Memory B cell (primary cell): ENCODE measurements at regions not wholly inside any gene's neighbourhood (a gene's known extent, or its start where the extent isn't known, plus 50 kb on each side); places are given as distances from the start of the nearest gene placed in this dataset.

Experiments used
- ATAC-seq: fragments of 150-1000 bp; cut with Tn5 transposase; 2 replicates; pipeline ENCODE4 v1.10.0; 2021; ENCODE audit warnings: low read depth, mild to moderate bottlenecking, moderate library complexity
- DNase-seq, 2 donors: peaks; one replicate each; pipeline ENCODE4 v3.0.0; 2022; ENCODE audit warnings: low spot score in 2 of 2
- H3K27ac Mint-ChIP-seq: one replicate; pipeline ENCODE4 v1.8.0; 2022; ENCODE audit warnings: mild to moderate bottlenecking, moderate library complexity, mixed read lengths
- H3K27me3 Mint-ChIP-seq: one replicate; pipeline ENCODE4 v1.8.0; 2022; ENCODE audit warnings: mixed read lengths
- H3K36me3 Mint-ChIP-seq: one replicate; pipeline ENCODE4 v1.8.0; 2022; ENCODE audit warnings: mild to moderate bottlenecking, mixed read lengths
- H3K4me1 Mint-ChIP-seq: one replicate; pipeline ENCODE4 v1.8.0; 2022; ENCODE audit warnings: mixed read lengths
- H3K4me3 Mint-ChIP-seq: one replicate; pipeline ENCODE4 v1.8.0; 2022; ENCODE audit warnings: mild to moderate bottlenecking, moderate library complexity, mixed read lengths
- H3K9me3 Mint-ChIP-seq: one replicate; pipeline ENCODE4 v1.8.0; 2022; ENCODE audit warnings: mixed read lengths

DNA sequence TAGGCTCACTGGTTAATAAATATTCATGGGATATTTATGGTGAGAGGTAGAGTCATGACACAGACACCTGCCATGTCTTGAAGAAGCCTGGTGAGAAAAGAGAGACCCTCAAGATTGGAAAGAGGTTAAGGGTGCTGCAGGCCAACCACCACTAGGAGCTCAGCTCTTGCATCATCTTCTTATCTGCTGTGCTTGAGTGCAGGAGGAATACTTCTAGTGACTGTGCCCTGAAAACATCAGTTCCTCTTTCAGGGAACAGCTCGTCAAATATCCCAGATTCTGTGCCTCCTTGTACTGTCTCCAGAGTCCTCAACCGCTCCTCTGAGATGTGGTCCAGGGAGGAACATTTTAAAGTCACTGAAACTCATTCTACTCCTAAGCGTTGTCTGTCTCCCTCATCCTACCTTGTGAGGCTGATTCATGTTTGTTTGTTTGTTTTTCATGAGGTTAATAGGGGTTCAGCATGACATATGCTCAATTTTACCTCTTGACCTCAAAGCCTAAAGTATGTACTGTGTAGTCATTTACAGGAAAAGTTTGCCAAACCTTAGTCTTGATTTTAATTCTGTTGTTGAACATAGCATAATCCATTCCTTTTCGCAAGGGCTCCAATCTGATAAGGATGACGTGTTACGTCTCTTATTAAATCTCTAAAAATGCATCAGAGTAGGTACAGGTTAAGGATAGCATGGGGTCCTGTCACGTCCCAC, 293.1 kb downstream of the C7orf25 start:
- H3K4me3 Mint-ChIP-seq, result no peak overlapping the region
- DNase-seq, result no peak
- H3K27me3 Mint-ChIP-seq, result peaks cover 3% of the 10 kb centered on the region
- H3K9me3 Mint-ChIP-seq, result peaks cover 1% of the 10 kb centered on the region
- ATAC-seq, result no peak
- no peak overlapping the region for H3K27ac Mint-ChIP-seq
- H3K36me3 Mint-ChIP-seq, result no peaks in the 10 kb centered on the region
- H3K4me1 Mint-ChIP-seq, result no peaks in the 10 kb centered on the region

- no peaks in the 10 kb centered on the region for H3K9me3 Mint-ChIP-seq
- ATAC-seq, result no peak
These were observed 293.9 kb downstream of the C7orf25 start for GRCh38 chr7:42617806-42618457.

DNA sequence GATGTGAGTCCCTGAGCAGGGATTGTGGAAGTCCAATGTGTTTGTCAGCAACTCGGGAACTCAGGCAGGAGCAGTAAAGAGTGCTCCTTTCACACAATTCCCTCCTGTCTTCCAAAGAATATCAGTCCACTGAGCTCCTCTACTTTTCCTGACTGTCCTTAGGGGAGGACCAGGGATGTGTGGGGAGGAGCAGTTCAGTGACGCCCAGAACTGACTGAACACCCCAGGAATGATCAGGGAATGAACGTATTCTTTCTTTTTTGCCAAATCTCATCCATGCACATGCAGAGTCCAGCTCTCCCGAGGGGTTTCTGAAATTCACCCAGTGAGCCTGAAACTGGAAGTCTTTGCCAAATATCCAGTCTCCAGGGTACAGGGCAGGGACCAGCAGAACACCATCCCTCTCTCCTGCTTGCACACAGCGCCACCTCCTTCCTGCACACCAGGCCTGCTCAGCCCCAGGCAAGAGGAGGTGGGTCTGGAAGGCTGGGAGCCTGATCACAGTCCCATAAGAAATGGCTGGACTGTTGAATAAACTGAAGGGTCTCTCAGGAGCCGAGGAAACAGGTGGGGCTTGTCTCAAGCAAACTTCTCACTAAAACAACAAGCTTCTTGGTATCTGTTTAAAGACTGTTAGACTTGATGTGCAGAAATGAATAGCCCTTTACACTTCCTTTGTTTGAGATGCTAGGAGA, 294.7 kb downstream of the C7orf25 start:
- H3K9me3 Mint-ChIP-seq, result no peaks in the 10 kb centered on the region
- no peaks in the 10 kb centered on the region for H3K4me1 Mint-ChIP-seq
- ATAC-seq (no peak), DNase-seq (no peak)
- H3K4me3 Mint-ChIP-seq, result no peak overlapping the region
- no peaks in the 10 kb centered on the region for H3K36me3 Mint-ChIP-seq
- H3K27ac Mint-ChIP-seq, result no peak overlapping the region
- peaks cover 2% of the 10 kb centered on the region for H3K27me3 Mint-ChIP-seq

More at GRCh38 chr7:42617806-42618457, 293.9 kb downstream of the C7orf25 start:
- Mint-ChIP-seq H3K27ac (no peak overlapping the region), H3K4me3 (no peak overlapping the region), H3K36me3 (no peaks in the 10 kb centered on the region), H3K4me1 (no peaks in the 10 kb centered on the region), H3K27me3 (peaks cover 2% of the 10 kb centered on the region)
- no peak for DNase-seq

- no peaks in the 10 kb centered on the region for H3K9me3 Mint-ChIP-seq
- no peaks in the 10 kb centered on the region for H3K36me3 Mint-ChIP-seq
- ATAC-seq (no peak), DNase-seq (no peak)
- no peak overlapping the region for H3K4me3 Mint-ChIP-seq
- no peak overlapping the region for H3K27ac Mint-ChIP-seq
- H3K4me1 Mint-ChIP-seq, result no peaks in the 10 kb centered on the region
- H3K27me3 Mint-ChIP-seq, result peaks cover 2% of the 10 kb centered on the region
These were observed 297.2 kb downstream of the C7orf25 start for GRCh38 chr7:42614636-42615035.

DNA sequence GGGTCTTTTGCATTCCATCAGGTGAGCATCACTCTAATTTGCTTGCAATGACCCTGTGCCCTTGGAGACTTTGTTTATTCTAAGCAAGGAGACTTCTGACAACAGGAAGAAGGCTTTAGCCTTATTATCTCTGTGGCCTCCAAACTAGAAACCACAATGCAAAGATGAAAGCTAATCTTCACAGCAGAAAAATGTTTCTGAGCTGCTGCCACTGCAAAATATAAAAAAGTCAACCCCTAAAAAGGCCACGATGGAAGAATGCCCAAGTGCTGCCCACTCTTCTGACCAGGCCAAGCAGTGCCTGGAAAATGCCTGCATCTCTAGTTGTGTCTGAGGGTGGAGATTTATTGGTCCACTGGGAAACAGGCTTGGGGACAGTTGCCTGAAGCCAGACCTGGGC, 299.9 kb downstream of the C7orf25 start:
- H3K36me3 Mint-ChIP-seq, result no peaks in the 10 kb centered on the region
- no peaks in the 10 kb centered on the region for H3K4me1 Mint-ChIP-seq
- H3K27ac Mint-ChIP-seq, result no peak overlapping the region
- ATAC-seq (no peak), DNase-seq (no peak)
- H3K9me3 Mint-ChIP-seq, result no peaks in the 10 kb centered on the region
- H3K27me3 Mint-ChIP-seq, result peaks cover 2% of the 10 kb centered on the region
- no peak overlapping the region for H3K4me3 Mint-ChIP-seq

DNA sequence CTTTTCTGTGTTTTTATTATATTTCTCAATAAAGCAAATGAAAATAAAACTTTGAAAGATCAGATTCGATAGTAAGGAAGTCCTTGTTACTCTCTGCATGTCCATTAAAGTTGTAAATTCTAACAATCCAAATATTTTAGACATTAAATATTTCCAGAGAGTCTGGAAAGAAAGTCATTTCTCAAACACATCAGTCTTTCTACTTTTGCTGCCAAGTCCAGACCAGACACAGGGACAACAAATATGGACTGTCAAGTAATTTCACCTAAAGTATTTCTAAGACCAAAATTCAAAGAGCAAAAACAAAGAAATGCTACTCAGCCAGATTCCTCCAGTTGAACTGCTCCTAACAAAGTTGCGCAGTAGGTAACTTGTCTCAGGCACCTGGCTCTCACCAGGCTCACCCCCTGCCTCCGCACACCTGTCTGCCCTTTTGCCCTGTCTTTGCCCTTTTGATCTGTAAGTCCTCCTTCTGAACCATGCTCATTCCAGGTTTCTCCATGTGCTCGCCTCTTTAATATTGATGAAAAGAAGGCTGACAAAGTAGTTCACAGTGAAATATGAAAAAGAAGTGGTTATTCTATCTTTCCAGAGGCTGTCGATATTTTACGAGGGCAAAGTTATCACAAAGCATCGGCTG, 300.5 kb downstream of the C7orf25 start:
- no peaks in the 10 kb centered on the region for H3K4me1 Mint-ChIP-seq
- no peaks in the 10 kb centered on the region for H3K36me3 Mint-ChIP-seq
- DNase-seq (no peak), ATAC-seq (no peak)
- peaks cover 2% of the 10 kb centered on the region for H3K27me3 Mint-ChIP-seq
- H3K4me3 Mint-ChIP-seq, result no peak overlapping the region
- no peaks in the 10 kb centered on the region for H3K9me3 Mint-ChIP-seq
- H3K27ac Mint-ChIP-seq, result no peak overlapping the region

DNA sequence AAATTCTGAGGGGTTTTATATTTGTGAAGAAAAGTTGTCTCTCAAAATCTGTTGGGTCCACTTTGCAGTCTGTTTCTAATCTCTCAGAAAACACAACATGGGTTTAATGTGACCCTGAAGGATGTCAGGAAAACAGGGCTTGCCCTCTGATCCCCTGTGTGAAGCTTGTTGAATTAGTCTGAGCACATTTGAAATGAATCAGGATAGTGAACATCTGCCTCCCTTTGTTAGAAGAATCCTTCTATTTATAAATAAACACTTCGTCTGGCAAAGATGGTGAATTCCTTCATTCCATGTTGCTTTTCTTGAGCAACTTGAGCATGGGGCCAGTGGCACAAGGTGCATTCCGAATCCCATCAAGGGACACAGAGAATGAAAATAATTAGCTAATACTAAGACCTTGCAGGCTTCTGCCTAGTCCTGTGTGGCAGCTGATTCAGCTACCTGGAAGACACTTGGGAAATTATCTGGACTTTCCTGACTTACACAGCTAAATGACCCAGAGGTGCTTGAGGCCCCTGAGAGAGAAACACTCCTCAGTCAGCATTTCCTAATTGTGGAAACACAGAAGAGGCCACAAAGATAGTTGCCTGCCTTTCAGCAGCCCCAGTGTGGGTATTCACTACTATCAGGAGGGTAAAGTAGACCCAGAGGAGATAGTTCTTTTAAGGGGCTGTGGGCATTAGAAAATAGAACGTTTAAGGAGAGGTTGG, 305.5 kb downstream of the C7orf25 start:
- H3K9me3 Mint-ChIP-seq, result no peaks in the 10 kb centered on the region
- no peaks in the 10 kb centered on the region for H3K27me3 Mint-ChIP-seq
- no peak for DNase-seq
- no peak overlapping the region for H3K27ac Mint-ChIP-seq
- no peaks in the 10 kb centered on the region for H3K4me1 Mint-ChIP-seq
- H3K4me3 Mint-ChIP-seq, result no peak overlapping the region
- H3K36me3 Mint-ChIP-seq, result no peaks in the 10 kb centered on the region
- no peak for ATAC-seq

GRCh38 chr7:42605406-42606192, 306.3 kb downstream of the C7orf25 start:
- H3K4me1 Mint-ChIP-seq, result no peaks in the 10 kb centered on the region
- H3K27ac Mint-ChIP-seq, result no peak overlapping the region
- ATAC-seq (no peak), DNase-seq (no peak)
- H3K9me3 Mint-ChIP-seq, result no peaks in the 10 kb centered on the region
- H3K4me3 Mint-ChIP-seq, result no peak overlapping the region
- no peaks in the 10 kb centered on the region for H3K27me3 Mint-ChIP-seq
- no peaks in the 10 kb centered on the region for H3K36me3 Mint-ChIP-seq

GRCh38 chr7:42603496-42603895, 308.4 kb downstream of the C7orf25 start:
- no peak overlapping the region for H3K4me3 Mint-ChIP-seq
- DNase-seq (no peak), ATAC-seq (no peak)
- H3K27ac Mint-ChIP-seq, result no peak overlapping the region
- no peaks in the 10 kb centered on the region for H3K36me3 Mint-ChIP-seq
- no peaks in the 10 kb centered on the region for H3K9me3 Mint-ChIP-seq
- no peaks in the 10 kb centered on the region for H3K27me3 Mint-ChIP-seq
- no peaks in the 10 kb centered on the region for H3K4me1 Mint-ChIP-seq

- Mint-ChIP-seq H3K27me3 (no peaks in the 10 kb centered on the region), H3K27ac (no peak overlapping the region), H3K4me3 (no peak overlapping the region), H3K4me1 (no peaks in the 10 kb centered on the region), H3K36me3 (no peaks in the 10 kb centered on the region), H3K9me3 (peaks cover 2% of the 10 kb centered on the region)
- ATAC-seq (no peak), DNase-seq (no peak)
These were observed 314.6 kb downstream of the C7orf25 start for GRCh38 chr7:42597300-42597699.

- no peaks in the 10 kb centered on the region for H3K27me3 Mint-ChIP-seq
- no peak overlapping the region for H3K4me3 Mint-ChIP-seq
- H3K9me3 Mint-ChIP-seq, result peaks cover 2% of the 10 kb centered on the region
- H3K27ac Mint-ChIP-seq, result no peak overlapping the region
- DNase-seq, result no peak
- H3K4me1 Mint-ChIP-seq, result no peaks in the 10 kb centered on the region
- ATAC-seq, result no peak
- H3K36me3 Mint-ChIP-seq, result no peaks in the 10 kb centered on the region
These were observed 315.1 kb downstream of the C7orf25 start for GRCh38 chr7:42596737-42597136.

DNA sequence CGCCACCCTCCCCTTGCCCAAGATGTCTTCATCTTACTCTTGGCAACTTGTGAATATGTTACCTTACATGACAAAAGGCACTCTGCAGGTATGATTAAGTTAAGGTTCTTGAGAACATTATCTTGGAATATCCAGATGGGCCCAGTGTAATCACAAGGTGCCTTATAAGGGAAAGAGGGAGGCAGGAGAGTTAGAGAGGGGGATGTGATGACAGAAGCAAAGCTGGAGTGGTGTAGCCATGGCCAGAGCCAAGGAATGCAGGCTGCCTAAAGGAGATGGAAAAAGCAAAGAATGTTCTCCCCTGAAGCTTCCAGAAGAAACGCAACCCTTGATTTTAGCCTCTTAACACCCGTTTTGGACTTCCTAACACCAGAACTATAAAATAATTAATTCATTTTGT, 318.0 kb downstream of the C7orf25 start:
- no peak overlapping the region for H3K4me3 Mint-ChIP-seq
- H3K27me3 Mint-ChIP-seq, result no peaks in the 10 kb centered on the region
- H3K4me1 Mint-ChIP-seq, result no peaks in the 10 kb centered on the region
- no peak overlapping the region for H3K27ac Mint-ChIP-seq
- H3K9me3 Mint-ChIP-seq, result peaks cover 2% of the 10 kb centered on the region
- no peaks in the 10 kb centered on the region for H3K36me3 Mint-ChIP-seq
- ATAC-seq (no peak), DNase-seq (no peak)

DNA sequence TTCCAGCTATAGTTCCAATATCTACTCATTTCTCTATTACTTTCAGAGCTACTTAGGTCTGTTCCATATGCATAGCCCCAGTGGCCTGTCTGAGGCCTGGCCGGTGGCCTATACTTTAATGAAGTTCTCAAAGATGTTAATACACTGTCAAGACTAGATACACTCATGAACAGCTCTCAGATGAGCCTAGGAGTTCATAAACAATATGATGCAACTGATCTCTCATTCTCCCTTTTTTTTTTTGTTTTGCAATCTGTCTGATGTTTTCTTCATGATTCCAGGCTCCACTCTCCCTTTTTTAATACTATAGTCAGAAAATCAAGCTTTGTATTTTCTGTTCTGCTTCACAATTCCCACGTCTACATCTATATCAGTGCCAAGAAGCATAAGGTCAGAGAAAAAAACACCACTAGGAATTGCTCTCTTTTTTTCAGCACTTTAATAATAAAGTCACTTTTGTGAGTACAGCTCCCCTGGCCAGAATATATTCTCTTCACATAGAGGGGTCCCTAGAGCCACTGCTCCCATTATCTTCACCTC, 321.0 kb downstream of the C7orf25 start:
- Mint-ChIP-seq H3K36me3 (no peaks in the 10 kb centered on the region), H3K4me3 (no peak overlapping the region), H3K4me1 (no peaks in the 10 kb centered on the region), H3K27me3 (no peaks in the 10 kb centered on the region), H3K9me3 (peaks cover 9% of the 10 kb centered on the region), H3K27ac (no peak overlapping the region)
- DNase-seq (no peak), ATAC-seq (no peak)
